Rectal smooth muscle tissue (tissue), 1 donor: ENCODE measurements at regions not wholly inside any gene's neighbourhood (a gene's known extent, or its start where the extent isn't known, plus 50 kb on each side); places are given as distances from the start of the nearest gene placed in this dataset.
"Not testable (repeated sequence)": the region's sequence is repeated elsewhere in the genome, so short reads cannot be mapped to it uniquely, and the experiment has no call there.

Source experiments
- H3K27ac ChIP-seq: one replicate; pipeline ENCODE4 v1.7.0; 2013; ENCODE audit warnings: low read depth, low read length, inconsistent platforms
- H3K27me3 ChIP-seq: one replicate; pipeline ENCODE4 v1.7.0; 2013; ENCODE audit warnings: low read length; ENCODE audit not compliant: control insufficient read depth, insufficient read depth
- H3K36me3 ChIP-seq: one replicate; pipeline ENCODE4 v1.7.0; 2013; ENCODE audit warnings: low read length; ENCODE audit not compliant: control insufficient read depth, insufficient read depth
- H3K4me1 ChIP-seq: one replicate; pipeline ENCODE4 v1.7.0; 2013; ENCODE audit warnings: low read length; ENCODE audit not compliant: control insufficient read depth, insufficient read depth
- H3K4me3 ChIP-seq: one replicate; pipeline ENCODE4 v1.7.0; 2013; ENCODE audit warnings: low read length
- H3K9ac ChIP-seq: one replicate; pipeline ENCODE4 v1.7.0; 2013; ENCODE audit warnings: low read length

DNA sequence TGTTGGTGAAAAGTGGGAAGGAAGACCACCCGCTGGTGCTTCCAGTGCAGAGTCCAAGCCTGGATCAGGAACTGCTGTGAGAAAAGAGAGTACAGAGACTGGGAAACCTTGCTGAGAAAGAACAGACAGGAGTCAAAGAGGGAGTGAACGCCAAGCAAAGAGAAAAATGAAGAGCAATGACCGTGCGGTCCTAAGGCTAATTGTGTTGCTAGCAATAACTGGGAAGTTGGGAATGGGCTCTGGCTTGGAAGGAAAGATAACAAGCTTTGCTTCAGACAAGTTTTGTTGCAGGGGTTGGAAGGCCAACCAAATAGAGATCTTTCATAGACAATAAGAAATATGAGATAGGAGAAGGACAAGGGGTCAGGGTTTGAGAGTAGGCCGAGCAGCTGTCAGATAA, 55.0 kb upstream of the PAX8 start:
- not testable (repeated sequence) for H3K4me3 ChIP-seq, H3K27ac ChIP-seq, H3K9ac ChIP-seq, H3K36me3 ChIP-seq, H3K4me1 ChIP-seq, H3K27me3 ChIP-seq

DNA sequence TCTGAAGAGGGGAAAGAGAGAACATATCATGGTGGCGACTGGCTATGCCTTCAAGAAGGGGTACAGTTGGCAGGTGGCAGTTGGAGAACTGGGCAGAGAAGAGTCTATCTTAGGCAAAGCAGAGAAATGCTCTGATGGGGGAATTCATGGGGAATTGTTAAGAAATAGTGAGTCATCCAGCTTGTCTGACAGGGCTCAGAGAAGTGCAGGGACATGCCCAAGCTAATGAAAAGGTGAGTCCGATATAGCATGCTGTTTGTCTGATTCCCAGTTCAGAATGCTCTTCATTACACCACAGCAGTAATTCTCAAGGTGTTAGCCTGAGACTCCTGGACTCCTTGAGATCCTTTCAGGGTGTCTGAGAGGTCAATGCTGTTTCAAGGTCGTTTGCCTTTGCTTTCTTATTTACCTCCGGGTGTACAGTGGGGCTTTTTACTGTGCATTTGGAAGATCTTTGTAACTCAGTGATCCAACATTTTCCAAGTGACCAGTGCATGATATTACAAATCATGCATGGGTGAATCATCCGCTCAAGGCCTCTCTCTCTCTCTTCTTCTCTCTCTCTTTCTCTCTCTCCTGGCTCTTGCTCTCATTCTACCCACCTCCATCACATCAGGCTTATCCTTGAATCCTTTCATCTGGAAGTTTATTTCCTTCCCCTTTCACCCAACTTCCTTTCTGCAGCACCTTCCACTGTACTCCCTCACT, 51.5 kb upstream of the PAX8 start:
- H3K27ac ChIP-seq, H3K4me3 ChIP-seq, H3K36me3 ChIP-seq, H3K27me3 ChIP-seq, H3K9ac ChIP-seq, H3K4me1 ChIP-seq: not testable (repeated sequence)

DNA sequence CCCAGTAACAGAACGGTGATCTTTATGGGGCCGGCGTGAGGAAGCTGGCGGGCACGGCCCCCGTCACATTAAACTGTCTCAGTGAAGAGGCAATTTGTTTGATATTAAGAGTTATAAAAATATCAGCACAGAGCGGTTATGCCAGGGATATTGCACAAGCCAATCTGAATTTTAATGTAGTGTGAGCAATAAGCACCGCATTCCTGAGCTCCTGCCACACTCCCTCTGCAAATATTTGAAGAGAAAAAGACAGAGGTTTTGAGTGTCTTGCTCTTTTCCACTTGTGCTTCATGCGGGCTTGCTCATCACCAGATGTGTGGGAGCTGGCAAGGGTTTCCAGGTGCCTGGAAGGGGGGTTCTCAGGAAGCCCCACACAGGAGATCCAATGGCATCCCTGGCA, 50.3 kb upstream of the PAX8 start:
- H3K36me3 ChIP-seq, H3K27ac ChIP-seq, H3K4me3 ChIP-seq, H3K9ac ChIP-seq, H3K4me1 ChIP-seq, H3K27me3 ChIP-seq: not testable (repeated sequence)

DNA sequence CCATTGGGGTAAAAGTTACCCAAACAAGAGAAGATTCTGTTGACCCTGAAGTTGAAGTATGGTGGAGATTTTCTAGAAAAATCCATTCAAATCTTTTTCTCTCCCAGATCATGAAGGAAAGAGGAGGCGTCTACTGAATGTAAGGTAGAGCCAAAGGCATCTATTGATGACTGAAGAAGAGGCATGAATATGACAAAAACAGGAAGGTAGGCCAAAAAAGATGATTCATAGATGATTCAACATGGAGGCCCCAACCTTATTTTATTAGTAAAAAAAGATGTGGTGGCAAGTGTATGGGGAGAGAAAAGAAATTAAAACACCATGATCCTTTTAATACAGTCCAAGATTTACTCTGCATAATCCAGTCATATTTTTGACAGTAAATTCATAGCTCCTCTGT, 49.9 kb upstream of the PAX8 start:
- not testable (repeated sequence) for H3K9ac ChIP-seq, H3K4me3 ChIP-seq, H3K36me3 ChIP-seq, H3K27ac ChIP-seq, H3K4me1 ChIP-seq, H3K27me3 ChIP-seq
